NCI-H128 (cell line): ENCODE measurements at regions not wholly inside any gene's neighbourhood (a gene's known extent, or its start where the extent isn't known, plus 50 kb on each side); places are given as distances from the start of the nearest gene placed in this dataset.

Experiments
- DNase-seq: peaks from one replicate; lab custom pipeline; 2025; ENCODE audit not compliant: unreplicated experiment; lab: John Stamatoyannopoulos, UW

GRCh38 chr13:105426441-105426840, 1109.0 kb downstream of the EFNB2 start:
- no peak for DNase-seq

- DNase-seq = no peak
Measured at GRCh38 chr13:105414639-105415038, 1120.8 kb downstream of the EFNB2 start.

DNA sequence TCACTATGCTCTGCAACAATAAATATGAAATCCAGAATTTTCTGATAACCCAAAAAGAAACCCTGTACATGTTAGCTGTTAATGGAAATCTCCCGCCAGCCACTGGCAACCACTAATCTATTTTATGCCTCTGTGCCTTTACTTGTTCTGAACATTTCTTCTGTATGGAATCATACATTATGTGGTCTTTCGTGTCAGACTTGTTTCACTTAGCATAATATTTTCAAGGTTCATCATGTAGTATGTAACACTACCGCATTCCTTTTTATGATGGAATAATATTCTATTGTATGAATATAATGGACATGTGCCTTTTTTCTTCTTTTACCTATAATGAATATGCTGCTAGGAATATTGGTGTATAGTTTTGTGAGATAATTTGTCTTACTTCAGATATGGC, 1123.3 kb downstream of the EFNB2 start:
- no peak for DNase-seq

DNA sequence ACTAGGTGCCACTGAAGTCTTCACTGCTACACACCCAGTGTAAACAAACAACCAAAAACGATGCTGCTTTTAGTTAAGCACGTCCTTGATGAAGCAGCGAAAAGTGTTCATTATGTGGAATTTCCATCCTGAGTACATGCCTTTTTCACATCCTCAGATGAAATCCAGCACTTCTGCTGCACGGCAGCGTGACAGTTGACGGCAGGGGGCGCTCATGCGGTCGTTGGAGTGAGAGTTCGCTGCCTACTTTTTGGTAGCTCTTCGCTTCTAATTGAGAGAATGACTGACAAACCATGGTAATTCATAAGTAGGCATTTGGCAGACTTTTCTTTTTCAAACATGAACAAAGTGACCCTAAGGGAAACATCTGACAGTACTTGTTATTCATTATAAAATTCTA, 1124.9 kb downstream of the EFNB2 start:
- DNase-seq = no peak

- DNase-seq = no peak
Measured at GRCh38 chr13:105406551-105406950, 1128.9 kb downstream of the EFNB2 start.

DNA sequence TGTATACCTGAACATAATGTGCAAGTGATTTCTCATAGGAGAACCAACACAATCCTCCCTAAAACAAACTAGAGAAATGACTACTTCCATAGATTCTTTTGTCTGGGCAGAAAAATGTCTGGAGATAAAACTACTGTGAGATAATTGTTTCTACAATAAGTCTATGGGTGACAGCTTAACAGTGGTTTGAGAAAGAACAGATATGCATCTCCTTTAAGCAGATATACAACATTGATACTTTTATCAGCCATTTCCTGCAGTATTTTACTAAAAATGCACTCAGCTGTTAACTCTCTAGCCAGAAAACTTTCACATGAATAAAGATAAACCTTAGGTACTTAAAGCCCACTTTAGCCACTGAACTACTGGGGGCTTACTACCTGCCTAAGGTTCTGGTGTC, 1132.4 kb downstream of the EFNB2 start:
- DNase-seq = no peak

DNA sequence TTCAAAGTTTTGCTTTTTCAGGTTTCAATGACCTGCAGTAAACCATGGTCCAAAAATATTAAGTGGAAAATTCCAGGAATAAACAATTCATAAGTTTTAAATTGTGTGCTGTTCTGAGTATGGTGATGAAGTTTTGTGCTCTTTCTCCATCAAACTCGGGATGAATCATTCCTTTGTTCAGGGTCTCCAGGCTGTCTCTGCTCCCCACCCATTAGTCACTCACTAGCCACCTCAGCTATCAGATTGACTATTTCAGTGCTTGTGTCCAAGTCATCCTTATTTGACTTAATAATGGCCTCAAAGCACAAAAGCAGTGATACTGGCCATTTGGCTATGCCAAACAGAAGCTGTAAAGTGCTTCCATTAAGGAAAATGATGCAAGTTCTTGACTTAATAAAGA, 1140.4 kb downstream of the EFNB2 start:
- DNase-seq = no peak

DNA sequence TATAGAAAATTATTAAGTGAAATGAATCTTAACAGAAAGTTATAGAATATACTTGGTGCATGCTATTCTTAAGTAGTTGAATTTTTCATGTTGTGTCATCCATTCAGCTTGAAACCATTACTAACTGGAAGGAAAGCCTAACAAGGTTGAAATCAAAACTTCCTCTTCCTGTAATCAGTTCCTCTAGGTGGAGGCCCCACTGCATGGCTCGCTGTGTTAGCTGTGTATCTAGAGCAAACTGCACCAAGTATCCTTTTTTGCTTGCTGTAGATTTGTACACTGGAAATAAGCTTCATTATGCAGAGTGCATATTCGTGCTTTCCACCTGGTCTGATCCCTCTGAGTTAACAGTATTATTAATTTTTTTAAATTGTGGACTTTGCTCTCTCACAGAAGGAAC, 1146.1 kb downstream of the EFNB2 start:
- no peak for DNase-seq

GRCh38 chr13:105377452-105377851, 1158.0 kb downstream of the EFNB2 start:
- DNase-seq = no peak

- no peak for DNase-seq
Measured at GRCh38 chr13:105370011-105370650, 1165.3 kb downstream of the EFNB2 start.

DNA sequence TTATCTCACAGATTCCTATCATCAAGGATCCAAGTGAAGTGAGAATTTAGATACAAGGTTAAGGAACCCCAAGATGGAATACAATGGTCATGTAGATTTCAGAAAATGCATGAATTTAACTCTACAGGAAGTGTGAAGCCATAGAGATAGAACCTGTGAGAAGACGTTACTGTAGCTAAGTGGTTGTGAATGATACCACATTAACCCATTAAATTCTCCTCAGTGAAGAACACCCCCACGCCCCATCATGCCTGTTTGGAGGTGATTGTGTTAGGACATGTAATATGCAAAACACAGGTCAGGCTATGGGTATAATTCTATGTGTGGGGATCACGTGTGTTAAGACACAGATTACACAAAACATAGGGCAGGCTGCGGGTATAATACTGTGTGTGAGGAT, 1166.7 kb downstream of the EFNB2 start:
- DNase-seq = no peak

DNA sequence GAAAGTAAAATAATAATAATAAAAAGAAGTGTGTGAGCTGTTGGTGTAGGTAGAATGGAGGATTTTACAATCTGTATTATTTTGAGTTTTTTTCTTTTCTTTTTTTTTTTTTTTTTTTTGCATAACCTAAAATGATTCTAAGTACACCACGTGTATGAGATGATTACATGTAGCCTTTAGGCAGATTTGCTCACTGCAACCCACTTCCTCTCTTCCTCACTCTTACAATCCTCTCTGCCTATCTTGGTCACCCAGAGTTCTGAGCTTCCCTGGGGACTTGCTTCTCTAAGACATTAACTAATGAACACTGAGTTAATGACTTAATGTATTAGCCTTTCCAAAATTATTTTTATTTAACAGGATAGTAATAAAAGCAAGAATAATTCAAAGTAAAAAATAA, 1169.6 kb downstream of the EFNB2 start:
- no peak for DNase-seq

DNA sequence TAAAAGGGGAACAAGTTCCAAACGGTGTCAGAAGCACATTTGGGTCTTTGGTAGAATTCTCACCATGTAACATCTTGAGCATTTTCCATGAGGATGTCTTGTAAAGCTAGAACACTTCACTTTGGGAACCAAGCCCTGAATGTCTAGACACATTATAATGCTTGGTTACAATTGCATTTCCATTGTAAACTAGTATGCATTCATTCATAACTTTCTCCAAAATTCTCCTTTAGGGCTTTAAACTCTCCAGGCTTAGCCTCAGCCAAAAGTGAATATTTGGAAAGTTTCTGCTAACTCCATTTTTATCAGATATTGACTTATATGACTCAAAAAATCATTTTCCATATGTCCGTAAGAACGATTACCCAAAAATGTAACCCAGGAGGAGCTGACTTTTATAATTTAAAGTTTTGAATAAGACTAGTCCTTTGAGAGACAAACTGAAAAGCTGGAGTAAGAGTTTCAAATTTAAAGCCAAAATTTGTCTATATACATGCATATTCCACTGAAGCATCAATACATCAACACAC, 1170.4 kb downstream of the EFNB2 start:
- DNase-seq = no peak

DNA sequence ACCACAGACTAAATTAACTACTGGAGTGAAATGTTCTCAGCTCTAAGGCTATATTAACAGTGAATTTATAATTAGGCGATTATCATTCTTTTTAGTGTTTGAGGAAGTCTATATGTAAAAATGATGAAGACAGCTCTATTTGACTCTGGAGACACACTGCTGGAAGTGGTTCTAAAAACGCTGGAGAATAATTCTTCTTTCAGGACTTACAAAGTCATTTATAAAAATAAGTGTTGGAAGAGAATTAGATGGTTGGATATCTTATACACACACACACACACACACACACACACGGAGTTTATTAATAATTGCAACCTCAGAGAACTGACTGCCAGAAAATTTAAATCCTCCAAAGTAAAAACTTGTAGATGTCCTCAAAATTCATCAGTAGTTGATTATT, 1171.3 kb downstream of the EFNB2 start:
- DNase-seq = no peak

DNA sequence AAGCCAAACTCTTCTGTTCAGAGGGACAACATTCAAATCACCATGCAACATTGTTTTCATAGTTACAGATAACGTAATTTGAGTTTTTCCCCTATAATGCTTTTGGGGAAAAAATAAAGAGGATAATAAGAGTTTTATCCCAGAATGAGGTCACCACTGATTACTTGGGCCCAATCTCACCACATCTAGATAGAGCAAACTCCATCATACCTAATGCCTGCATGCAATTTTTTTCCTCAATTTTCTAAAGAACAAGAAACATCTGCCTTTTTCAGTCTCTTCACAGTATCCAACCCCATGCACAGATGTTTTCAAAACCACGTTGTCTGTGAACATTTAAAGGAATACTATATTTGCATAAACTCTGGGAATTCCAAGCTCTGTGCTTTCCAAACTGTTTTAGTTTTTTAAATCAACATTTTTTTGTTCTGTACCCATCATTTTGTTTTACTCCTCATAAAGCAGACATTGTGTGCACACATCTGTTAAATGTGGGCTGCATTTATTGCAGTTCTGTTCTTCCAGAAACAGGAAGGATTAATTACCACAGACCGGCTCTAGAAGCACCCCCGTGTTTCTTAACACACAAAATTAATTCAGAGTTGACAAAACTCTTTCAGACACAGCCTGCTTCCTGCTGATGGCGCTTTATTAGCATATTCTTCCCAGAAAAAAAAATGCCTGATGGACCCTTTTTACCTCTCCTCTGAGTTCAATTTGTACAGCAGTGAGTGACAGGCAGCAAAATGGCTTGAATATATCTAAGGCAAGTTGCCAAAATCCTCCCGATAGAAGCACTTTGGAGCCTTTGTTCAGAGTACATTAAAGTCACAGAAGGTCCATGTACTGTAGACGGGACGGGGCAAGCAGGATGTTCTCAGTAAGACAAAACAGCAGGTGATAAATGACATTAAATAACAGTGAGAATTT, 1171.9 kb downstream of the EFNB2 start:
- peak; percentile 58 for DNase-seq

DNA sequence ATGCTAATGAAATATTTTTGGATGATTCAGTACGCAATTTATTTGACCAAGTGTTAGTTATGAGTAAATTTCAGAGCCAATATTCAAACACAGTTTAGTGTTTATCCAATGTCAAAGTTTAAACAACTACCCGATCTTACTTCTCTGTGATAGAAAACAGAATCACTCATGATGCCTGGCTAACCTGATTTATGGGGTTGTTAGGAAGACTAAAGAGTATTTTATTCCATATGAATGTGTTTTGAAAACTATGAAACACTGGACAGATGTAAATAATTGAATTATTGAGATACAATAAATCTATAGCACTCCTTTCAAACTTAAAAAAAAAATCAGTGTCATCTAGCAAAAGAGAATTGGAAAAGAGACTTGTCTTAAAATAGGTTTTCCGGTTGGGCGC, 1181.8 kb downstream of the EFNB2 start:
- no peak for DNase-seq

GRCh38 chr13:105349082-105349723, 1186.3 kb downstream of the EFNB2 start:
- no peak for DNase-seq

DNA sequence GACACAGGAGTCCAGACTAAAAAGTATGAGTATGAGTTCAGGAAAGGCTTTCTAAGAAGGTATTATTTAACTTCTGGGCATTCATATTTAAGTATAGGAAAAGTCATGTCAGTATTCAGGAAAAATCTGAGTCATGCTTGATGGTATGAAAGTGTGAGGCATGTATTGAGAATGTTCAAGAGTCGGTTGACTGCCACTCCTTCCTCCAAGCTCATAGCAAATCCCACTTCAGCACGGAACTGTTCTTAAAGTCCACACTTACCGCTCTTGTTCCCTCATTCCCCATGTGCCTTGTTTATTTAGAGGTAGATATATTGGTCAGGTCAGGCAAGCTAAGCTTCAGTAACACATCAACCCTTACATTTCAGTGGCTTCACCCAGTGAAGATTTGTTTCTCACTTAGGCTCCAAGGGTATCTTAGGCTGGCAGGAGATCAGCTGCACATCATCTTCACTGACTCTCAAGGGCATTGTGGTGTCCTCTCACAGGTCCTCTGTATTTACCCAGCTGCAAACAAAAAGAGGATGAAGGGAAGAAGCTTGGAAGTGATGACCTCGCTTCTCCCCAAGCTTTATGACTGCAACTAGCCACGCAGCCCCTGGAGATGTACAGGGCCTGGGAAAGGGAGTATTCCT, 1189.2 kb downstream of the EFNB2 start:
- no peak for DNase-seq

- no peak for DNase-seq
Measured at GRCh38 chr13:105345730-105346129, 1189.7 kb downstream of the EFNB2 start.

DNA sequence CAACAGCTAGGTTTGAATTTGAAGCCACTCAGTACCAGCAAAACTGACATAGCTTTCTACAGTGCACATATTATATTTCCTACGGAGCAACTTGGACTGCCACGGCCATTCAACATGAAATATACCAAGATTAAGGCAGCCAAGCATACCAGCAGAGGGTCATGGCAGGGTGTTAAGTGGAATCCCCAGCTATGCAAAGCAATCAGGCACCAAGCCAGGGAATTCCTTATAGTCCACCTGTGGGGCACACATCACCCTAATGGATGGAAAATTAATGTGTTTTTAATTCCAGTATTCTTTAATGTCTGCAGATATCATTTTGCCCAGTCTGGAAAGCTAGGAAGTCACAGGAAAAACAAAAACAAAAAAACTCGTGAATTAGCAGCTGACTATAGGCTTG, 1190.3 kb downstream of the EFNB2 start:
- no peak for DNase-seq

- no peak for DNase-seq
Measured at GRCh38 chr13:105343134-105343806, 1192.2 kb downstream of the EFNB2 start.
